B cell (primary cell): ENCODE measurements at regions not wholly inside any gene's neighbourhood (a gene's known extent, or its start where the extent isn't known, plus 50 kb on each side); places are given as distances from the start of the nearest gene placed in this dataset.

Source experiments
- ATAC-seq: fragments of 200-7000 bp; cut with Tn5 transposase; one replicate; pipeline ENCODE4 v1.10.0; 2021; ENCODE audit warnings: low read depth, mild to moderate bottlenecking, moderate number of reproducible peaks, moderate library complexity
- CTCF ChIA-PET: fragments of 350-600 bp; sonication (Branson Sonifier 250); formaldehyde crosslinking; loops from one replicate; lab custom pipeline; 2021; ENCODE audit warnings: antibody characterized with exemption, inconsistent platforms; lab: Charles Lee
- POLR2A ChIA-PET: fragments of 350-600 bp; sonication (Branson Sonifier 250); formaldehyde crosslinking; loops from one replicate; lab custom pipeline; 2021; ENCODE audit warnings: antibody characterized with exemption; lab: Charles Lee
- DNase-seq: peaks from one replicate; pipeline ENCODE4 v3.0.0; 2013
- H2AFZ ChIP-seq: 2 replicates; pipeline ENCODE4 v1.6.1; 2012; ENCODE audit warnings: mild to moderate bottlenecking, low read depth, low read length; ENCODE audit not compliant: insufficient read depth, poor library complexity, severe bottlenecking
- H3K27ac ChIP-seq, 2 donors: 1 replicate in 1 of 2; 2 replicates in 1 of 2; pipeline ENCODE4 v1.5.1; 2012 to 2013; ENCODE audit warnings: low read length in 2 of 2, mild to moderate bottlenecking in 2 of 2, moderate library complexity in 1 of 2
- H3K27me3 ChIP-seq, 4 experiments: fragments of 200-600 bp in 1 of 4; sonication (generic) in 1 of 4; replicated peaks in 1 of 4; 1 replicate in 2 of 4; 2 replicates in 2 of 4; pipeline versions ENCODE4 v1.6.1 to v1.7.0; 2013 to 2016; ENCODE audit warnings: low read length in 3 of 4, mild to moderate bottlenecking in 2 of 4, mixed read lengths in 1 of 4, moderate library complexity in 1 of 4; ENCODE audit not compliant: insufficient read depth in 4 of 4, control insufficient read depth in 3 of 4; ENCODE audit errors: control extremely low read depth in 1 of 4
- H3K36me3 ChIP-seq, 2 experiments: replicated peaks in 1 of 2; 1 replicate in 1 of 2; 2 replicates in 1 of 2; pipeline versions ENCODE4 v1.6.1 to v1.7.1; 2013; ENCODE audit warnings: low read length in 1 of 2; ENCODE audit not compliant: insufficient read depth in 2 of 2, control insufficient read depth in 1 of 2; ENCODE audit errors: control extremely low read depth in 1 of 2, extremely low read depth in 1 of 2
- H3K4me1 ChIP-seq, 2 donors: fragments of 200-600 bp in 1 of 2; sonication (generic) in 1 of 2; 1 replicate in 1 of 2; 2 replicates in 1 of 2; pipeline versions ENCODE4 v1.5.1 to v1.6.1; 2013 to 2017; ENCODE audit warnings: low read length in 2 of 2; ENCODE audit not compliant: control insufficient read depth in 2 of 2, insufficient read depth in 2 of 2
- H3K4me2 ChIP-seq: replicated peaks from 2 replicates; pipeline ENCODE3; 2012; ENCODE audit warnings: mild to moderate bottlenecking, low read depth, low read length; ENCODE audit not compliant: poor library complexity, severe bottlenecking
- H3K4me3 ChIP-seq, 5 experiments: fragments of 200-600 bp in 1 of 5; sonication (generic) in 1 of 5; 1 replicate in 3 of 5; 2 replicates in 2 of 5; pipeline versions ENCODE4 v1.5.1 to v1.7.0; 2011 to 2016; ENCODE audit warnings: low read length in 4 of 5, mild to moderate bottlenecking in 4 of 5, low read depth in 2 of 5, control low read depth in 1 of 5, moderate library complexity in 1 of 5; ENCODE audit not compliant: insufficient read depth in 1 of 5; ENCODE audit errors: control extremely low read depth in 1 of 5, extremely low read depth in 1 of 5
- H3K79me2 ChIP-seq: fragments of 200-600 bp; sonication (generic); one replicate; pipeline ENCODE4 v1.6.0; 2016; ENCODE audit warnings: low read length; ENCODE audit not compliant: control insufficient read depth, insufficient read depth
- H3K9ac ChIP-seq: fragments of 200-600 bp; sonication (generic); 2 replicates; pipeline ENCODE4 v1.6.1; 2017; ENCODE audit warnings: mild to moderate bottlenecking, low read length, moderate library complexity
- H3K9me3 ChIP-seq, 3 donors: one replicate each; pipeline versions ENCODE4 v1.6.1 to v1.7.1; 2013; ENCODE audit warnings: low read length in 2 of 3; ENCODE audit not compliant: control insufficient read depth in 2 of 3, insufficient read depth in 1 of 3; ENCODE audit errors: control extremely low read depth in 1 of 3
- H4K20me1 ChIP-seq: 2 replicates; pipeline ENCODE4 v1.6.0; 2012; ENCODE audit warnings: mild to moderate bottlenecking, low read length; ENCODE audit not compliant: insufficient read depth, control insufficient read depth, poor library complexity, severe bottlenecking
- H3K27ac Mint-ChIP-seq: one replicate; pipeline ENCODE4 v1.8.0; 2021; ENCODE audit warnings: mixed read lengths
- H3K27me3 Mint-ChIP-seq: one replicate; pipeline ENCODE4 v1.8.0; 2021; ENCODE audit warnings: mixed read lengths
- H3K4me1 Mint-ChIP-seq: one replicate; pipeline ENCODE4 v1.8.0; 2021; ENCODE audit warnings: mixed read lengths
- H3K4me3 Mint-ChIP-seq: one replicate; pipeline ENCODE4 v1.8.0; 2021; ENCODE audit warnings: mixed read lengths
- H3K9me3 Mint-ChIP-seq: one replicate; pipeline ENCODE4 v1.8.0; 2022; ENCODE audit warnings: mixed read lengths; ENCODE audit not compliant: insufficient read depth
- EZH2 ChIP-seq: IDR thresholded peaks from 2 replicates; pipeline ENCODE4 v1.6.1; 2012; ENCODE audit warnings: borderline replicate concordance, low read depth, mild to moderate bottlenecking, moderate library complexity, low read length; ENCODE audit not compliant: insufficient read depth, poor library complexity, severe bottlenecking
- WGBS: methylation state at CpG from one replicate; pipeline ENCODE4 v1.1.5; 2013; ENCODE audit warnings: missing lambda C conversion rate; ENCODE audit not compliant: insufficient coverage; 5-methylcytosine and 5-hydroxymethylcytosine counted together
- intact Hi-C: fragments of 100-400 bp; cut with micrococcal nuclease; formaldehyde crosslinking; loops from one replicate; pipeline ENCODE4 v1.10.0; 2022
- TF ChIP-seq, protein P1 (sequence below): fragments of 200-600 bp; IDR thresholded peaks from one replicate; pipeline ENCODE4 v1.8.0; 2022; ENCODE audit warnings: antibody characterized with exemption, mild to moderate bottlenecking

DNA sequence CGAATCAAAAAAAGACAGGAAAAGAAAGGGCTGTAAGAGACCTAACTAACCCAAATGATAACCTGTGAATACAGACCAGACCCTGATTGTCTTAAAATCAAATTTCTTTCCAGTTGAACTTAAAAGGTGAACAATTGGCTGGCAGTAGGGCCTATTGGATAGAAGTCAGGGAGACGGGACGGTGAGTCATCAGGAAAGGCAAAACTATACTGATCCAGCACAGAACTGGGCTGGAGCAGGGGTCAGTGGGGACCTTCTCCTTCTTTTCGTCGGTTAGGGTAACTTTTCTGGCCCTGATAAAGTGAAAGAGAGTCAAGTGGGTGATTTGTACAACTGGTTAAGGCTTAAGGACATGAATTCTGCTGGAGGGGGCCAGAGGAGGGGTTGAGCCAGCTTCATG is 84.9 kb upstream of the OTX2 start:
- intact Hi-C loops = no loop called here
- Histone ChIP-seq H3K4me3 (no peak overlapping the region), H3K9me3 (no peaks in the 10 kb centered on the region), H3K9ac (no peak overlapping the region), H3K27me3 (peaks cover 0 to 3% (median 0%) of the 10 kb centered on the region in 4 experiments), H3K4me1 (no peaks in the 10 kb centered on the region), H3K36me3 (no peaks in the 10 kb centered on the region), H3K79me2 (no peaks in the 10 kb centered on the region), H2AFZ (no peak overlapping the region), H4K20me1 (no peaks in the 10 kb centered on the region), H3K27ac (no peak overlapping the region), H3K4me2 (no peak overlapping the region)
- ChIA-PET POLR2A (no interaction called here), CTCF (no interaction called here)
- DNase-seq (no peak), ATAC-seq (no peak)
- no peaks in the 10 kb centered on the region for H3K9me3 Mint-ChIP-seq
- TF ChIP-seq, protein P1, sequence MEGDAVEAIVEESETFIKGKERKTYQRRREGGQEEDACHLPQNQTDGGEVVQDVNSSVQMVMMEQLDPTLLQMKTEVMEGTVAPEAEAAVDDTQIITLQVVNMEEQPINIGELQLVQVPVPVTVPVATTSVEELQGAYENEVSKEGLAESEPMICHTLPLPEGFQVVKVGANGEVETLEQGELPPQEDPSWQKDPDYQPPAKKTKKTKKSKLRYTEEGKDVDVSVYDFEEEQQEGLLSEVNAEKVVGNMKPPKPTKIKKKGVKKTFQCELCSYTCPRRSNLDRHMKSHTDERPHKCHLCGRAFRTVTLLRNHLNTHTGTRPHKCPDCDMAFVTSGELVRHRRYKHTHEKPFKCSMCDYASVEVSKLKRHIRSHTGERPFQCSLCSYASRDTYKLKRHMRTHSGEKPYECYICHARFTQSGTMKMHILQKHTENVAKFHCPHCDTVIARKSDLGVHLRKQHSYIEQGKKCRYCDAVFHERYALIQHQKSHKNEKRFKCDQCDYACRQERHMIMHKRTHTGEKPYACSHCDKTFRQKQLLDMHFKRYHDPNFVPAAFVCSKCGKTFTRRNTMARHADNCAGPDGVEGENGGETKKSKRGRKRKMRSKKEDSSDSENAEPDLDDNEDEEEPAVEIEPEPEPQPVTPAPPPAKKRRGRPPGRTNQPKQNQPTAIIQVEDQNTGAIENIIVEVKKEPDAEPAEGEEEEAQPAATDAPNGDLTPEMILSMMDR = no peak
- no peak for TF ChIP-seq EZH2
- peaks cover 40% of the 10 kb centered on the region for H3K27me3 Mint-ChIP-seq
- WGBS = 70% methylated on average over 4 of the region's 5 CpGs
- H3K4me3 Mint-ChIP-seq = no peak overlapping the region
- no peak overlapping the region for H3K27ac Mint-ChIP-seq
- peaks cover 2% of the 10 kb centered on the region for H3K4me1 Mint-ChIP-seq

DNA sequence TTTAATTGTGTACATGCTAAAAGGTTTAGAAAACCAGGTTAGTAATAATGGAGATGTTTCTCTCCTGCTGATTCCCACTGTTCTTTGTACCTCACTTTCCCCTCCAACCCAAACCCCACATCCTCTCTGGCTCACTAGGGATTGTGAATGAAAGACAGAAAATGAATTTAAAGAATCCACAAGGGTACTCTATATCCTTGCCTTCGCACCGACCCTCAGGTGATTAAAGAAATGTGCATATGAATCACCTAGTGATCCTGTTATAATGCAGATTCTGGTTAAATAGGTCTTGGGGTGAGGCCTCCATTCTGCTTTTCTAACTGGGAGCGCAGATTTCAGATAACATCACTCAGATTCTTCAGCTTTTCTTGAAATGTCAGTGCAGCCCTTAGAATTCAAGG is 84.3 kb upstream of the OTX2 start:
- intact Hi-C loops = no loop called here
- Mint-ChIP-seq H3K9me3 (no peaks in the 10 kb centered on the region), H3K4me1 (peaks cover 2% of the 10 kb centered on the region), H3K4me3 (no peak overlapping the region), H3K27ac (no peak overlapping the region), H3K27me3 (peaks cover 38% of the 10 kb centered on the region)
- Histone ChIP-seq H3K4me3 (no peak overlapping the region), H3K27ac (no peak overlapping the region), H3K36me3 (no peaks in the 10 kb centered on the region), H3K4me2 (no peak overlapping the region), H3K79me2 (no peaks in the 10 kb centered on the region), H3K9ac (no peak overlapping the region), H3K9me3 (no peaks in the 10 kb centered on the region), H3K4me1 (no peaks in the 10 kb centered on the region), H2AFZ (no peak overlapping the region), H3K27me3 (peaks cover 0 to 3% (median 0%) of the 10 kb centered on the region in 4 experiments), H4K20me1 (no peaks in the 10 kb centered on the region)
- ATAC-seq = no peak
- TF ChIP-seq EZH2 = no peak
- TF ChIP-seq, protein P1 = no peak
- no peak for DNase-seq
- CTCF ChIA-PET = no interaction called here
- POLR2A ChIA-PET = no interaction called here
- WGBS = 50% methylated on average over 1 of the region's 3 CpGs
